ENCODE measurements at regions not wholly inside any gene's neighbourhood (a gene's known extent, or its start where the extent isn't known, plus 50 kb on each side); places are given as distances from the start of the nearest gene placed in this dataset.

GRCh38 chr1:177700856-177701255 lies 269.0 kb downstream of the SEC16B start:
- Histone ChIP-seq H3K9me3 (ENCODE audit: low read length) (no peaks in the 10 kb centered on the region), H3K9ac (ENCODE audit: low read length) (no peak overlapping the region), H3K9me2 (ENCODE audit: insufficient read depth, low read length) (no peaks in the 10 kb centered on the region), H3K4me3 (ENCODE audit: low read length) (no peak overlapping the region), H3K36me3 (ENCODE audit: insufficient read depth, low read length) (no peaks in the 10 kb centered on the region), H3K79me2 (replicated peaks; ENCODE audit: insufficient read depth, low read length) (no peaks in the 10 kb centered on the region), H3K4me2 (ENCODE audit: low read length) (no peak overlapping the region), H3K27ac (ENCODE audit: low read length) (no peak overlapping the region), H2AFZ (ENCODE audit: low read depth, low read length) (no peak overlapping the region), H3F3A (ENCODE audit: insufficient read depth, low read length, poor library complexity, severe bottlenecking) (no peaks in the 10 kb centered on the region), H4K20me1 (ENCODE audit: insufficient read depth) (no peaks in the 10 kb centered on the region), H3K27me3 (ENCODE audit: insufficient read depth, low read depth, low read length) (no peaks in the 10 kb centered on the region)
- TF ChIP-seq EP300 (conservative IDR thresholded peaks at IDR 0.05; ENCODE audit: poor library complexity, severe bottlenecking), result no peak
- TF ChIP-seq EZH2 (IDR thresholded peaks at IDR 0.05; ENCODE audit: borderline replicate concordance, insufficient read depth, low read length, poor library complexity, severe bottlenecking), result no peak
- TF ChIP-seq RAD21 (conservative IDR thresholded peaks at IDR 0.05), result no peak
- TF ChIP-seq MXI1 (conservative IDR thresholded peaks at IDR 0.05; ENCODE audit: poor library complexity, severe bottlenecking), result no peak
- no peak for TF ChIP-seq CTCF (IDR thresholded peaks at IDR 0.05; ENCODE audit: poor library complexity, severe bottlenecking)
- TF ChIP-seq REST (IDR thresholded peaks at IDR 0.05; ENCODE audit: borderline replicate concordance), result no peak
- TF ChIP-seq SMC3 (conservative IDR thresholded peaks at IDR 0.05; ENCODE audit: poor library complexity), result no peak
- no peak for TF ChIP-seq TAF1 (IDR thresholded peaks at IDR 0.05; ENCODE audit: low read depth)
- TF ChIP-seq POLR2AphosphoS5 (IDR thresholded peaks at IDR 0.05), result no peak

DNA sequence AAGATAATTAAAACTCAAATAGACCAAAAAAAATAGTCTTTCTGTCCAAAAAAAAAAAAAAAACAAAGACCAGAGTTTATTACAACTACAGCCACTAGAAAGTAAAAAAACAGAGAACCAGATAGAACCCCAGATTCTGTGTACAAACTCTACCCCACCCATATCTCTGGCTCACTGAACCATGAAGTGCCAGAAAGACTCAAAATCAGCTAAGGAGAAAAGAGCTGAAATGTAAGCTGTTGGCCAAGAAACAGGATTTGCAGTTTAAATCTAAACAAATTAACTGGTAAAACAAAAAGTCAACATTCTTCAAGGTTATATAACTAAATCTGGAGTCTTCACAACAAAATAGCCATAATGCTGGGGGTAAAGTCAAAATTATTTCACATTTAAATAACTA lies 278.9 kb downstream of the SEC16B start:
- TF ChIP-seq EZH2 (IDR thresholded peaks at IDR 0.05; ENCODE audit: borderline replicate concordance, insufficient read depth, low read length, poor library complexity, severe bottlenecking) (no peak), CTCF (IDR thresholded peaks at IDR 0.05; ENCODE audit: poor library complexity, severe bottlenecking) (no peak), REST (IDR thresholded peaks at IDR 0.05; ENCODE audit: borderline replicate concordance) (no peak), POLR2AphosphoS5 (IDR thresholded peaks at IDR 0.05) (no peak), MXI1 (conservative IDR thresholded peaks at IDR 0.05; ENCODE audit: poor library complexity, severe bottlenecking) (no peak), EP300 (conservative IDR thresholded peaks at IDR 0.05; ENCODE audit: poor library complexity, severe bottlenecking) (no peak), SMC3 (conservative IDR thresholded peaks at IDR 0.05; ENCODE audit: poor library complexity) (no peak), RAD21 (conservative IDR thresholded peaks at IDR 0.05) (no peak), TAF1 (IDR thresholded peaks at IDR 0.05; ENCODE audit: low read depth) (no peak)
- no peak overlapping the region for H3K27ac ChIP-seq (ENCODE audit: low read length)
- H2AFZ ChIP-seq (ENCODE audit: low read depth, low read length), result no peak overlapping the region
- no peaks in the 10 kb centered on the region for H3K36me3 ChIP-seq (ENCODE audit: insufficient read depth, low read length)
- no peaks in the 10 kb centered on the region for H3K27me3 ChIP-seq (ENCODE audit: insufficient read depth, low read depth, low read length)
- no peaks in the 10 kb centered on the region for H3K79me2 ChIP-seq (replicated peaks; ENCODE audit: insufficient read depth, low read length)
- no peaks in the 10 kb centered on the region for H3F3A ChIP-seq (ENCODE audit: insufficient read depth, low read length, poor library complexity, severe bottlenecking)
- H3K4me3 ChIP-seq (ENCODE audit: low read length), result no peak overlapping the region
- H3K9me3 ChIP-seq (ENCODE audit: low read length), result no peaks in the 10 kb centered on the region
- H4K20me1 ChIP-seq (ENCODE audit: insufficient read depth), result no peaks in the 10 kb centered on the region
- no peaks in the 10 kb centered on the region for H3K9me2 ChIP-seq (ENCODE audit: insufficient read depth, low read length)
- no peak overlapping the region for H3K4me2 ChIP-seq (ENCODE audit: low read length)
- H3K9ac ChIP-seq (ENCODE audit: low read length), result no peak overlapping the region
